Fibroblast of lung (primary cell): ENCODE measurements at regions not wholly inside any gene's neighbourhood (a gene's known extent, or its start where the extent isn't known, plus 50 kb on each side); places are given as distances from the start of the nearest gene placed in this dataset.

ENCODE experiments used
- DNase-seq, 2 donors: peaks; one replicate each; pipeline versions ENCODE4 v3.0.0 to v3.0.0-alpha.2; 2010; ENCODE audit warnings: low read depth in 2 of 2
- H2AFZ ChIP-seq: 2 replicates; pipeline ENCODE4 v1.5.1; 2012; ENCODE audit warnings: low read length, control low read depth, inconsistent platforms
- H3K27ac ChIP-seq: 2 replicates; pipeline ENCODE4 v1.5.1; 2011; ENCODE audit warnings: low read length, control low read depth; ENCODE audit not compliant: insufficient read depth
- H3K27me3 ChIP-seq: 2 replicates; pipeline ENCODE4 v1.5.1; 2011; ENCODE audit warnings: mild to moderate bottlenecking, low read length; ENCODE audit not compliant: control insufficient read depth, insufficient read depth
- H3K36me3 ChIP-seq: 2 replicates; pipeline ENCODE4 v1.5.1; 2011; ENCODE audit warnings: low read length; ENCODE audit not compliant: control insufficient read depth, insufficient read depth
- H3K4me1 ChIP-seq: 2 replicates; pipeline ENCODE4 v1.5.1; 2011; ENCODE audit warnings: low read length; ENCODE audit not compliant: control insufficient read depth, insufficient read depth; ENCODE audit errors: extremely low read depth
- H3K4me2 ChIP-seq: 2 replicates; pipeline ENCODE4 v1.5.1; 2011; ENCODE audit warnings: low read length, control low read depth; ENCODE audit not compliant: insufficient read depth; ENCODE audit errors: extremely low read depth
- H3K4me3 ChIP-seq, 4 experiments: fragments of 200-600 bp in 1 of 4; sonication (generic) in 1 of 4; replicated peaks in 1 of 4; 2 replicates each; pipeline ENCODE4 v1.5.1; 2011 to 2016; ENCODE audit warnings: low read length in 4 of 4, low read depth in 3 of 4, mild to moderate bottlenecking in 3 of 4, control low read depth in 2 of 4, inconsistent platforms in 1 of 4, mixed read lengths in 1 of 4; ENCODE audit not compliant: insufficient read depth in 1 of 4; ENCODE audit errors: control extremely low read depth in 1 of 4
- H3K79me2 ChIP-seq: 2 replicates; pipeline ENCODE4 v1.5.1; 2012; ENCODE audit warnings: mild to moderate bottlenecking, low read length, inconsistent platforms; ENCODE audit not compliant: control insufficient read depth, insufficient read depth
- H3K9ac ChIP-seq: 2 replicates; pipeline ENCODE4 v1.5.1; 2011; ENCODE audit warnings: mild to moderate bottlenecking, low read length, control low read depth; ENCODE audit not compliant: insufficient read depth
- H3K9me3 ChIP-seq: 2 replicates; pipeline ENCODE4 v1.5.1; 2012; ENCODE audit warnings: low read depth, low read length; ENCODE audit not compliant: control insufficient read depth, insufficient read depth
- H4K20me1 ChIP-seq: 2 replicates; pipeline ENCODE4 v1.5.1; 2011; ENCODE audit warnings: low read length; ENCODE audit not compliant: control insufficient read depth, insufficient read depth; ENCODE audit errors: extremely low read depth
- EZH2 ChIP-seq: IDR thresholded peaks from 2 replicates; pipeline ENCODE4 v1.5.1; 2012; ENCODE audit warnings: low read length, control low read depth, mild to moderate bottlenecking; ENCODE audit errors: missing control alignments
- TF ChIP-seq, protein P1 (sequence below), 2 donors: IDR thresholded peaks in 1 of 2; conservative IDR thresholded peaks in 1 of 2; 1 replicate in 1 of 2; 2 replicates in 1 of 2; pipeline ENCODE4 v1.5.1; 2011 to 2012; ENCODE audit warnings: low read length in 2 of 2, control low read depth in 1 of 2, inconsistent platforms in 1 of 2, low read depth in 1 of 2, mild to moderate bottlenecking in 1 of 2

GRCh38 chr5:89003563-89004036, 120.6 kb upstream of the MEF2C start:
- TF ChIP-seq, protein P1, sequence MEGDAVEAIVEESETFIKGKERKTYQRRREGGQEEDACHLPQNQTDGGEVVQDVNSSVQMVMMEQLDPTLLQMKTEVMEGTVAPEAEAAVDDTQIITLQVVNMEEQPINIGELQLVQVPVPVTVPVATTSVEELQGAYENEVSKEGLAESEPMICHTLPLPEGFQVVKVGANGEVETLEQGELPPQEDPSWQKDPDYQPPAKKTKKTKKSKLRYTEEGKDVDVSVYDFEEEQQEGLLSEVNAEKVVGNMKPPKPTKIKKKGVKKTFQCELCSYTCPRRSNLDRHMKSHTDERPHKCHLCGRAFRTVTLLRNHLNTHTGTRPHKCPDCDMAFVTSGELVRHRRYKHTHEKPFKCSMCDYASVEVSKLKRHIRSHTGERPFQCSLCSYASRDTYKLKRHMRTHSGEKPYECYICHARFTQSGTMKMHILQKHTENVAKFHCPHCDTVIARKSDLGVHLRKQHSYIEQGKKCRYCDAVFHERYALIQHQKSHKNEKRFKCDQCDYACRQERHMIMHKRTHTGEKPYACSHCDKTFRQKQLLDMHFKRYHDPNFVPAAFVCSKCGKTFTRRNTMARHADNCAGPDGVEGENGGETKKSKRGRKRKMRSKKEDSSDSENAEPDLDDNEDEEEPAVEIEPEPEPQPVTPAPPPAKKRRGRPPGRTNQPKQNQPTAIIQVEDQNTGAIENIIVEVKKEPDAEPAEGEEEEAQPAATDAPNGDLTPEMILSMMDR (conservative IDR thresholded peaks at IDR 0.05 in 1 of 2, IDR thresholded peaks at IDR 0.05 in 1 of 2; ENCODE audit: low read depth in 1 of 2, low read length in 2 of 2) = no peak
- no peak for TF ChIP-seq EZH2
- Histone ChIP-seq H2AFZ (no peak overlapping the region), H3K36me3 (no peaks in the 10 kb centered on the region), H3K9ac (no peak overlapping the region), H3K9me3 (no peaks in the 10 kb centered on the region), H3K4me2 (no peak overlapping the region), H3K27ac (no peak overlapping the region), H3K79me2 (no peaks in the 10 kb centered on the region), H3K4me3 (no peak overlapping the region), H3K27me3 (no peaks in the 10 kb centered on the region), H4K20me1 (no peaks in the 10 kb centered on the region), H3K4me1 (no peaks in the 10 kb centered on the region)
- DNase-seq = no peak

DNA sequence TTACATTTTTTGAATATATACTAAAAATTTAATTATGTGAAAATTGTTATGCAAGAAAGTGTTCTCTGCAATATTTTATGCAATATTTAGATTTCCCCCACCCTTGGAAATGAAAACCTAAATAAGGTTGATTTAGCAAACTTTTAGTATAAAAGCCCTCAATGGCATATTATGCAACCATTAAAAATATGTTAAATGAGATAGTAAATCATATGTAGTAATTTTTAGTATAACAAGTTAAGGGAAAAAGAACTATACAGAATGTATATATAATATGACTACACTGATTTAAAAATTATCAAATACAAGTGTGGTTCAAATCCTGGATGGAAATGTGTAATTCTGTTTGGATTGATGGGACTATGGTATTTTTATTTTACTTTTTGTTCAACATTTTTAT, 116.9 kb upstream of the MEF2C start:
- H3K79me2 ChIP-seq = no peaks in the 10 kb centered on the region
- no peak overlapping the region for H3K27ac ChIP-seq
- DNase-seq = no peak
- H3K9ac ChIP-seq = no peak overlapping the region
- H3K4me1 ChIP-seq = no peaks in the 10 kb centered on the region
- no peaks in the 10 kb centered on the region for H3K27me3 ChIP-seq
- no peaks in the 10 kb centered on the region for H3K9me3 ChIP-seq
- H3K4me3 ChIP-seq = no peak overlapping the region
- no peak overlapping the region for H3K4me2 ChIP-seq
- H2AFZ ChIP-seq = no peak overlapping the region
- no peaks in the 10 kb centered on the region for H4K20me1 ChIP-seq
- no peaks in the 10 kb centered on the region for H3K36me3 ChIP-seq
- TF ChIP-seq, protein P1 (conservative IDR thresholded peaks at IDR 0.05 in 1 of 2, IDR thresholded peaks at IDR 0.05 in 1 of 2; ENCODE audit: low read depth in 1 of 2, low read length in 2 of 2) = no peak
- no peak for TF ChIP-seq EZH2

- Histone ChIP-seq H3K4me2 (no peak overlapping the region), H3K4me1 (no peaks in the 10 kb centered on the region), H3K27me3 (no peaks in the 10 kb centered on the region), H3K4me3 (no peak overlapping the region), H3K79me2 (no peaks in the 10 kb centered on the region), H3K9me3 (no peaks in the 10 kb centered on the region), H3K27ac (no peak overlapping the region), H3K36me3 (no peaks in the 10 kb centered on the region), H3K9ac (no peak overlapping the region), H4K20me1 (no peaks in the 10 kb centered on the region), H2AFZ (no peak overlapping the region)
- no peak for DNase-seq
- TF ChIP-seq, protein P1 (conservative IDR thresholded peaks at IDR 0.05 in 1 of 2, IDR thresholded peaks at IDR 0.05 in 1 of 2; ENCODE audit: low read depth in 1 of 2, low read length in 2 of 2) = no peak
- TF ChIP-seq EZH2 = no peak
Observed at GRCh38 chr5:88997937-88998336, 115.0 kb upstream of the MEF2C start.
